Activated CD4-positive, alpha-beta T cell treated with anti-CD3 and anti-CD28 coated beads, Interleukin-2, amount 50 U/mL, for 48 hours (primary cell): ENCODE measurements at regions not wholly inside any gene's neighbourhood (a gene's known extent, or its start where the extent isn't known, plus 50 kb on each side); places are given as distances from the start of the nearest gene placed in this dataset.
"Not testable (repeated sequence)": the region's sequence is repeated elsewhere in the genome, so short reads cannot be mapped to it uniquely, and the experiment has no call there.

Experiments used
- DNase-seq, 2 experiments: peaks; one replicate each; pipeline ENCODE4 v3.0.0-alpha.2; 2020

GRCh38 chr1:41978986-41979385 is 60.3 kb upstream of the HIVEP3 start:
- DNase-seq = no peak

GRCh38 chr1:41977326-41977725 is 58.6 kb upstream of the HIVEP3 start:
- no peak for DNase-seq

- DNase-seq = no peak
These were observed 57.9 kb upstream of the HIVEP3 start for GRCh38 chr1:41976671-41977070.

DNA sequence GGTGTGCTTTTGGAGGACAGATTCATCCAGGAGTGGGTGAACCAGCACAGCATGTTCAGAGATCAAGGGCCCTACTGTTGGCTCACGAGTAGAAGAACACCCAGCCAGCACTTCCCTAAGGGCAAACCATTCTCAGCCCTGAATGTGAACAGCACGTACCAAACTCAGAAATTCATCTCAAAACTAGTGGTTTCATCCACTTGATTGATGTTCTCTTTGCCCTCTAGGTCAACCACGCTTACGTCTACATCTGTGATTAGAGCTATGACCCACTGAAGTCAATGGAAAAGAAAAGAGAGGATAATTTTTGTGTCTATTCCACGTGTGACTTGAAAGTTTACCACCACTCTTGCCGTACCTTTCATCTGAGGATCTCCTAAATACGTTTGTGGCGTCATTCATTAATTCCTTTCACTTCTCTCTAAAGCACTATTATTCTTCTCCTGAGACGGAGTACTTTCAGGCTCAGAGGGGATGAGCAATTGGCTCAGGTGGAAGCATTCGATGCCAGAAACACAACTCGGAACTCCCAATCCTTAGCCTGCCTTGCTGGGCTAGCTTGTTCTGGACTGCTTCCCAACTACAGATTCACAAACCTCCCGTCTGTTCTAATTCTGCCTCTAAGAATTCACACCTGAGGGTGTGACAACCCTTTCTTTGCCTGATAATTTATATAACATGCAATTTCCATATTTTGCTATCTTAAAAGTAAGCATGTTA is 57.3 kb upstream of the HIVEP3 start:
- no peak for DNase-seq

DNA sequence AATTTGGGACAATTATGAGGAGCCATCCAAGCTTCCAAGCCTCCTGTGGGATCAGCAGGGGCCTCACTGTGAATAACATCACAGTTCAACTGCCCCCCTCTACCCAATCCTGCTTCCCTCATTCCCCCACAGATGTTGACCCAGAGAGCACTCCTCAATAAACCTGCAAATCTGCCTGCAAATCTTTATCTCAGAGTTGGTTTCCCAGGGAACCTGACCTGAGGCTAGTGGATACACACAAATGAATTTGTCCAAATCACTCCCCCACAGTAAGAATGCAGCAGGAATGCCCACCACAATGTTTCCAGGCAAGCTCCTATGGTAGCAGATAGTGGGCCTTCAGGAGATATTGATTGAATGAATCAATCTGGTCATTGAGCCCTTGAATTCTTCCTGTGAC is 56.4 kb upstream of the HIVEP3 start:
- DNase-seq = no peak

DNA sequence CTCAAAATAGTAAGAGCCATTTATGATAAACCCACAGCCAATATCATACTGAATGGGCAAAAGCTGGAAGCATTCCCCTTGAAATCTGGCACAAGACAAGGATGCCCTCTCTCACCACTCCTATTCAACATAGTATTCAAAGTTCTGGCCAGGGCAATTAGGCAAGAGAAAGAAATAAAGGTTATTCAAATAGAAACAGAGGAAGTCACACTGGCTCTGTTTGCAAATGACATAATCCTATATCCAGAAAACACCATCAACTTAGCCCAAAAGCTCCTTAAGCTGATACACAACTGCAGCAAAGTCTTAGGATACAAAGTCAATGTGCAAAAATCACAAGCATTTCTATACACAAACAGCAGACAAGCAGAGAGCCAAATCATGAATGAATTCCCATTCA is 49.8 kb upstream of the HIVEP3 start:
- not testable (repeated sequence) for DNase-seq
